ENCODE measurements at regions not wholly inside any gene's neighbourhood (a gene's known extent, or its start where the extent isn't known, plus 50 kb on each side); places are given as distances from the start of the nearest gene placed in this dataset.

DNA sequence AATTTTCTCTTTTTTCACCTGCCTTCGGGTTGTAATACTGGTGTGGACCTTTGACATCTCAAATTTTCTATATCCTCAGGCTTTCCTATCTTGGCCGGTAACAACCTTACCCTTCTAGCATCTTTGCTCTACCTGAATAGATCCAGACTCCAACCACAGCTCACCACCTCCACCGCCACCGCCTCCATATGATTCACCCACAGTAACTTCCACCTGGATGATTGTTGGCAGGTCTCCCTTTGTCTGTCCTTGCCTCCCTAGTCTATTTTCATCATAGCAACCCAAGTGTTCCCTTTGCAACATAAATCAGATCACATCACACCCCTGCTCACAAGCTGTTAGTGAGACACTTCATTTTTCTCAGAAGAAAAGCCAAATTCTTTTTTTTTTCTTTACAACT is 525.8 kb upstream of the POU3F2 start:
- TF ChIP-seq, protein P1, sequence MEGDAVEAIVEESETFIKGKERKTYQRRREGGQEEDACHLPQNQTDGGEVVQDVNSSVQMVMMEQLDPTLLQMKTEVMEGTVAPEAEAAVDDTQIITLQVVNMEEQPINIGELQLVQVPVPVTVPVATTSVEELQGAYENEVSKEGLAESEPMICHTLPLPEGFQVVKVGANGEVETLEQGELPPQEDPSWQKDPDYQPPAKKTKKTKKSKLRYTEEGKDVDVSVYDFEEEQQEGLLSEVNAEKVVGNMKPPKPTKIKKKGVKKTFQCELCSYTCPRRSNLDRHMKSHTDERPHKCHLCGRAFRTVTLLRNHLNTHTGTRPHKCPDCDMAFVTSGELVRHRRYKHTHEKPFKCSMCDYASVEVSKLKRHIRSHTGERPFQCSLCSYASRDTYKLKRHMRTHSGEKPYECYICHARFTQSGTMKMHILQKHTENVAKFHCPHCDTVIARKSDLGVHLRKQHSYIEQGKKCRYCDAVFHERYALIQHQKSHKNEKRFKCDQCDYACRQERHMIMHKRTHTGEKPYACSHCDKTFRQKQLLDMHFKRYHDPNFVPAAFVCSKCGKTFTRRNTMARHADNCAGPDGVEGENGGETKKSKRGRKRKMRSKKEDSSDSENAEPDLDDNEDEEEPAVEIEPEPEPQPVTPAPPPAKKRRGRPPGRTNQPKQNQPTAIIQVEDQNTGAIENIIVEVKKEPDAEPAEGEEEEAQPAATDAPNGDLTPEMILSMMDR (IDR thresholded peaks at IDR 0.05), result no peak
- no peak for TF ChIP-seq EZH2phosphoT487 (IDR thresholded peaks at IDR 0.05)
- no peak for TF ChIP-seq EZH2 (IDR thresholded peaks at IDR 0.05)

Data from neural progenitor cell (in vitro differentiated cells).